Loucy (cell line): ENCODE measurements at regions not wholly inside any gene's neighbourhood (a gene's known extent, or its start where the extent isn't known, plus 50 kb on each side); places are given as distances from the start of the nearest gene placed in this dataset.

Experiments used
- H2AFZ ChIP-seq: fragments of 200-600 bp; sonication (generic); 2 replicates; pipeline ENCODE4 v1.6.0; 2016; ENCODE audit warnings: antibody characterized with exemption, mild to moderate bottlenecking, low read length, moderate library complexity
- H3F3A ChIP-seq: fragments of 200-600 bp; 2 replicates; pipeline ENCODE4 v1.6.0; 2016; ENCODE audit warnings: antibody characterized with exemption, low read depth, mild to moderate bottlenecking
- H3K27me3 ChIP-seq: fragments of 200-600 bp; sonication (generic); 2 replicates; pipeline ENCODE4 v1.6.1; 2014; ENCODE audit warnings: low read length, mild to moderate bottlenecking; ENCODE audit not compliant: insufficient read depth, poor library complexity, severe bottlenecking
- H3K36me3 ChIP-seq: fragments of 200-600 bp; sonication (generic); 2 replicates; pipeline ENCODE4 v1.6.1; 2016; ENCODE audit warnings: low read length; ENCODE audit not compliant: insufficient read depth
- H3K4me1 ChIP-seq: fragments of 200-600 bp; sonication (generic); 2 replicates; pipeline ENCODE4 v1.5.1; 2014; ENCODE audit warnings: low read length, mild to moderate bottlenecking; ENCODE audit not compliant: insufficient read depth, poor library complexity, severe bottlenecking
- H3K4me2 ChIP-seq: fragments of 200-600 bp; sonication (generic); 2 replicates; pipeline ENCODE4 v1.6.0; 2014; ENCODE audit warnings: antibody characterized with exemption, low read length, low read depth, mild to moderate bottlenecking; ENCODE audit not compliant: poor library complexity, severe bottlenecking
- H3K4me3 ChIP-seq: fragments of 200-600 bp; sonication (generic); 2 replicates; pipeline ENCODE4 v1.5.1; 2014; ENCODE audit warnings: low read length, mild to moderate bottlenecking, mixed read lengths; ENCODE audit not compliant: poor library complexity, severe bottlenecking
- H3K79me2 ChIP-seq: fragments of 200-600 bp; sonication (generic); 2 replicates; pipeline ENCODE4 v1.6.1; 2014; ENCODE audit warnings: low read length; ENCODE audit not compliant: insufficient read depth
- H3K9ac ChIP-seq: fragments of 200-600 bp; sonication (generic); 2 replicates; pipeline ENCODE4 v1.6.0; 2014; ENCODE audit warnings: mild to moderate bottlenecking, low read depth, low read length, moderate library complexity; ENCODE audit not compliant: poor library complexity, severe bottlenecking
- H3K9me2 ChIP-seq: fragments of 200-600 bp; sonication (generic); replicated peaks from 2 replicates; pipeline ENCODE4 v1.6.1; 2016; ENCODE audit warnings: low read depth, low read length, mixed read lengths
- H3K9me3 ChIP-seq: fragments of 200-600 bp; sonication (generic); 2 replicates; pipeline ENCODE4 v1.6.1; 2014; ENCODE audit warnings: mild to moderate bottlenecking, antibody characterized with exemption, low read length, low read depth; ENCODE audit not compliant: insufficient read depth
- H4K20me1 ChIP-seq: fragments of 200-600 bp; sonication (generic); 2 replicates; pipeline ENCODE4 v1.6.0; 2014; ENCODE audit warnings: antibody characterized with exemption, low read length, mild to moderate bottlenecking; ENCODE audit not compliant: insufficient read depth, poor library complexity, severe bottlenecking
- CTCF ChIP-seq: fragments of 200-600 bp; sonication (generic); conservative IDR thresholded peaks from 2 replicates; pipeline ENCODE4 v1.5.1; 2014; ENCODE audit warnings: mild to moderate bottlenecking, antibody characterized with exemption, low read length
- EZH2phosphoT487 ChIP-seq: fragments of 200-600 bp; IDR thresholded peaks from 2 replicates; pipeline ENCODE4 v1.6.1; 2018; ENCODE audit warnings: antibody characterized with exemption, mild to moderate bottlenecking, moderate library complexity, borderline replicate concordance

GRCh38 chr2:14557916-14558315 is 74.6 kb upstream of the LRATD1 start:
- no peak for TF ChIP-seq EZH2phosphoT487
- no peak for TF ChIP-seq CTCF
- Histone ChIP-seq H2AFZ (no peak overlapping the region), H3K9ac (no peak overlapping the region), H3K4me2 (no peak overlapping the region), H3K79me2 (no peaks in the 10 kb centered on the region), H3K9me2 (no peaks in the 10 kb centered on the region), H3K36me3 (no peaks in the 10 kb centered on the region), H3K4me1 (no peaks in the 10 kb centered on the region), H4K20me1 (no peaks in the 10 kb centered on the region), H3K4me3 (no peak overlapping the region), H3F3A (no peaks in the 10 kb centered on the region), H3K9me3 (no peaks in the 10 kb centered on the region), H3K27me3 (no peaks in the 10 kb centered on the region)

DNA sequence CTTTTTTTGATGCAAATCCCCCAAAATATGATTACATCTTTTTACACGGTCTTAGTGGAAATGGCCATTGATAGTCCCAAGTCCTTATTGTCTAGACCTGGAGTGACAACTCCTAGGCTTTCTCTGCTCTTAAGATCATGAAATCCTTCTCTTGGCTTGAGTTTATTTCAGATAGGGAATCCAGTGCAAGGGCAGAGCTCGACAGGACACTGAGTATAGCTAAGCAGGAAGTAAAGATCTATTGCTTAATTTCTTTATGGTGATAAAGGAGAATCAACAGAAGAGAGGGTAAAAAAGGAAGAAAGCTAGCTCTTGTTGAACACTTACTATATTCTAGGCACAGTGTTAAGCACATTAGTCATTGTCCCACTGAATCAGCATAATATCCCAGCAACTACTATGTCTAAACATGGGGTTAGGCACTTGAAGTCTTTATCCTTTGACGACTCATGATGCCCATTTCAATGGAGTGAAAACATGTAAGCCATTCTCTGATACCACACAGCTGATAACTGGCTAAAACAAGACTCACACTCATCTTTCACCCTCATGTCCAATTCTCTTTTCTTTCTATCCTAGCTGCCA is 74.1 kb upstream of the LRATD1 start:
- Histone ChIP-seq H3K4me3 (no peak overlapping the region), H2AFZ (no peak overlapping the region), H3K4me2 (no peak overlapping the region), H3K36me3 (no peaks in the 10 kb centered on the region), H3K4me1 (no peaks in the 10 kb centered on the region), H3K9ac (no peak overlapping the region), H3K27me3 (no peaks in the 10 kb centered on the region), H3F3A (no peaks in the 10 kb centered on the region), H3K9me3 (no peaks in the 10 kb centered on the region), H3K79me2 (no peaks in the 10 kb centered on the region), H3K9me2 (no peaks in the 10 kb centered on the region), H4K20me1 (no peaks in the 10 kb centered on the region)
- TF ChIP-seq EZH2phosphoT487 (no peak), CTCF (no peak)

DNA sequence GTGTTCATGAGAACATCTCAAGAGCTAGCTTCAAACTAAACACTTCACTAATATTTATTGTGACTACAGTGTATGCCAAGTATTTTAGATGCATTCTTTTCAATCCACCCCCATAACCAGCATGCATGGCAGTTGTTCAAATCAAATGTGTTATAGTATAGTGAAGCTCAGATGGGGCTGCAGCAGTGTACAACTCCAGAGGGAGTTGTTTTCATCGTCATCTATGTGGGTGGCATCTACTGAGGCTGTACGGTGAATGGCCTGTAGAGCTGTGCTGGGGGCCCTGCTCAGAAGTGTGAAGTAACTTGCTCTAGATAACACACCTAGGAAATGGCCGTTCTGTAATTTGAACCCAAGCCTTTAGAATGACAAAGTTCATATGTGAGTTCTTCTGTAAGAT is 71.8 kb upstream of the LRATD1 start:
- H3K9ac ChIP-seq: no peak overlapping the region
- no peak overlapping the region for H3K4me2 ChIP-seq
- H3K36me3 ChIP-seq: no peaks in the 10 kb centered on the region
- no peaks in the 10 kb centered on the region for H3K9me2 ChIP-seq
- no peak overlapping the region for H2AFZ ChIP-seq
- no peaks in the 10 kb centered on the region for H3K4me1 ChIP-seq
- no peaks in the 10 kb centered on the region for H3F3A ChIP-seq
- no peaks in the 10 kb centered on the region for H3K27me3 ChIP-seq
- H3K4me3 ChIP-seq: no peak overlapping the region
- TF ChIP-seq EZH2phosphoT487 (no peak), CTCF (no peak)
- no peaks in the 10 kb centered on the region for H4K20me1 ChIP-seq
- no peaks in the 10 kb centered on the region for H3K79me2 ChIP-seq
- H3K9me3 ChIP-seq: no peaks in the 10 kb centered on the region
